ENCODE measurements at regions not wholly inside any gene's neighbourhood (a gene's known extent, or its start where the extent isn't known, plus 50 kb on each side); places are given as distances from the start of the nearest gene placed in this dataset.

DNA sequence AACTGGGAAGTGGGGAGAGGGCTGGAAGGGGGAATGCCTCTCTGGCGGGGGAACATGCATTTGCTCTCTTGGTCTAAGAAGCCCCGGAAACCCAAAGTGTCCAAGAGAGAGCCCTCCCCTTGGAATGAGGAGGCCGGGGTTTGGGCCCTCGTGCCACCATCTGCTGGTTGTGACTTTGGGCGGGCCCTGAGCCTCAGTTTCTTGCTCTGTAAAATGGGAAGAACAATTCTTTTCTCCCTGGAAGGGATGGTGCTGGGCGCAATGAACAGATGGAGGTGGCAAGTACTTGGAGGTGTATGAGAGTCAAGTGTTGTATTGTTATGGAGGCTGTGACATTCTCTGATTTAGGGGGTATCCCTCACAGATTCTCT lies 69.9 kb upstream of the TARDBP start:
- ChIA-PET POLR2A (no interaction called here), CTCF (interaction anchor here (0.5 to 1.6 kb wide), 18 partner anchors 9 to 448 kb away, joined by 3 to 11 read pairs (median 4); no protein-coding TSS in a partner anchor)
- no peak overlapping the region for H3K4me3 ChIP-seq (ENCODE audit: low read depth, low read length)
- TF ChIP-seq, protein P1, sequence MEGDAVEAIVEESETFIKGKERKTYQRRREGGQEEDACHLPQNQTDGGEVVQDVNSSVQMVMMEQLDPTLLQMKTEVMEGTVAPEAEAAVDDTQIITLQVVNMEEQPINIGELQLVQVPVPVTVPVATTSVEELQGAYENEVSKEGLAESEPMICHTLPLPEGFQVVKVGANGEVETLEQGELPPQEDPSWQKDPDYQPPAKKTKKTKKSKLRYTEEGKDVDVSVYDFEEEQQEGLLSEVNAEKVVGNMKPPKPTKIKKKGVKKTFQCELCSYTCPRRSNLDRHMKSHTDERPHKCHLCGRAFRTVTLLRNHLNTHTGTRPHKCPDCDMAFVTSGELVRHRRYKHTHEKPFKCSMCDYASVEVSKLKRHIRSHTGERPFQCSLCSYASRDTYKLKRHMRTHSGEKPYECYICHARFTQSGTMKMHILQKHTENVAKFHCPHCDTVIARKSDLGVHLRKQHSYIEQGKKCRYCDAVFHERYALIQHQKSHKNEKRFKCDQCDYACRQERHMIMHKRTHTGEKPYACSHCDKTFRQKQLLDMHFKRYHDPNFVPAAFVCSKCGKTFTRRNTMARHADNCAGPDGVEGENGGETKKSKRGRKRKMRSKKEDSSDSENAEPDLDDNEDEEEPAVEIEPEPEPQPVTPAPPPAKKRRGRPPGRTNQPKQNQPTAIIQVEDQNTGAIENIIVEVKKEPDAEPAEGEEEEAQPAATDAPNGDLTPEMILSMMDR (IDR thresholded peaks at IDR 0.05; ENCODE audit: low read depth, low read length): no peak
- H3K27ac ChIP-seq (ENCODE audit: low read depth, low read length): no peak overlapping the region
- no peak for DNase-seq (ENCODE audit: low read depth, low spot score)
- peaks cover 24% of the 10 kb centered on the region for H3K27me3 ChIP-seq (ENCODE audit: control insufficient read depth, insufficient read depth, low read length)
- no peaks in the 10 kb centered on the region; the same call in 1 of the 2 replicates for H3K9me3 ChIP-seq (ENCODE audit: control insufficient read depth, insufficient read depth, low read length)

DNA sequence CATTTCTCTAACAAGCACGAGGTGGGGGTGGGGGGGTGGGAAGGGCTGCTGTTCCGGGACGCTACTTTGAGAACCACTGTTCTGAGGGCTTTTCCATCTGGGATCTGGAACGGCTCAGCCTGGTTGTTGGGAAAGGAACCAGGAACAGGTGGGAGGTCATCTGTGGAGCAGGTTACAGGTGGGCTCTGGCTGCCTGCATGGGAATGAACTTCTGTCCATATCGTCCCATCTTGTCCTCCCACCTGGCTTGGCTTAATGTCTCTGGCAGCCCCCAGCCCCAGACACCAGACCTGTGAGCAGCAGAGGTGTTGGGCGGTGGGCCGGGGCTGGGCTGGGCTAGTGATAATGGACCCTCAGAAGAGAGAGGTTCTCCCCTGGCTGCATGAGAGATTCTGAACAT lies 69.4 kb upstream of the TARDBP start:
- ChIA-PET POLR2A (interaction anchor here (0.7 kb wide), 1 partner anchor 1840 kb away, joined by 3 read pairs; no protein-coding TSS in a partner anchor), CTCF (no interaction called here)
- Histone ChIP-seq H3K27me3 (ENCODE audit: control insufficient read depth, insufficient read depth, low read length) (peaks cover 25% of the 10 kb centered on the region), H3K9me3 (ENCODE audit: control insufficient read depth, insufficient read depth, low read length) (no peaks in the 10 kb centered on the region), H3K27ac (ENCODE audit: low read depth, low read length) (no peak overlapping the region), H3K4me3 (ENCODE audit: low read depth, low read length) (no peak overlapping the region)
- no peak for DNase-seq (ENCODE audit: low read depth, low spot score)
- TF ChIP-seq, protein P1 (IDR thresholded peaks at IDR 0.05; ENCODE audit: low read depth, low read length): no peak

DNA sequence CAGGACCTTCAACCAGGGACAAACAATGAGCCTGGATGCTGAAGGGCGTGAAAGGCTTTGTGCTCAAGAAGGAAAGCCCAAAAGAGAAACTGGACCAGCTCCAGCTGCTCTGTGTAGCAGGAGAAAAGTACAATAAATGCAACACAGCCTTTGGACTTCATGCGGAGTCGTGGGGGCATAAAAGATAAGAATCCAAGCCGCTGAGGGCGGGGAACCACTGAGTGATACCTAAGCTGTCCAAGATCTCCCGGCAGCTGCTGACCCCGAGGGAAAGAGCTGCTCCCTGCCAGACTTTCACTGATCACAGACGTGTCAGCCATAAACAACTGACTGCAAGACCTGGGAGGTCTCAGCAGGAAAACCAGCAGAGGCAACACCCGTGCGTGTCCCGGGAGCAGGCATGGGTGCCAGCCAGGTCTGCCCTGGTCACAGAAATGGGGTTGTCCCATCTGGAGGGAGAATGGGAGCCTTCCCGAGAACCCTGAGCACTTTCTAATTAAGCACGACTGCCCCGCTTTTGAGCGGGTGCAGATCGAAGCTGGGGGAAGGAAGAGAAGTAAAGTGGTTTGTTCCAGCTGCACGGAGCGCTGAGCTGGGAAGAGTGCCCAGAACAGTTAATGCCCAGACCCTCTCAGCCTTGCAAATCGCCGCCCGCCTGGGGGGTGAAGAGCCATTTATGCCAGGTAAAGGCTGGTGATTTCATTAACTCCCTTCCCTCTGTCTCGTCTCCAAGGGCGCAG lies 68.3 kb upstream of the TARDBP start:
- CTCF ChIA-PET: interaction anchor here (0.6 to 2.0 kb wide), 2 partner anchors 436 to 514 kb away, joined by 3 to 5 read pairs; no protein-coding TSS in a partner anchor
- no peak for DNase-seq (ENCODE audit: low read depth, low spot score)
- TF ChIP-seq, protein P1 (IDR thresholded peaks at IDR 0.05; ENCODE audit: low read depth, low read length): no peak
- POLR2A ChIA-PET: interaction anchor here (0.7 kb wide), 1 partner anchor 1841 kb away, joined by 3 read pairs; no protein-coding TSS in a partner anchor
- Histone ChIP-seq H3K27ac (ENCODE audit: low read depth, low read length) (no peak overlapping the region), H3K27me3 (ENCODE audit: control insufficient read depth, insufficient read depth, low read length) (peaks cover 25% of the 10 kb centered on the region), H3K4me3 (ENCODE audit: low read depth, low read length) (peak overlapping the region; percentile 52), H3K9me3 (ENCODE audit: control insufficient read depth, insufficient read depth, low read length) (no peaks in the 10 kb centered on the region; the same call in 1 of the 2 replicates)

DNA sequence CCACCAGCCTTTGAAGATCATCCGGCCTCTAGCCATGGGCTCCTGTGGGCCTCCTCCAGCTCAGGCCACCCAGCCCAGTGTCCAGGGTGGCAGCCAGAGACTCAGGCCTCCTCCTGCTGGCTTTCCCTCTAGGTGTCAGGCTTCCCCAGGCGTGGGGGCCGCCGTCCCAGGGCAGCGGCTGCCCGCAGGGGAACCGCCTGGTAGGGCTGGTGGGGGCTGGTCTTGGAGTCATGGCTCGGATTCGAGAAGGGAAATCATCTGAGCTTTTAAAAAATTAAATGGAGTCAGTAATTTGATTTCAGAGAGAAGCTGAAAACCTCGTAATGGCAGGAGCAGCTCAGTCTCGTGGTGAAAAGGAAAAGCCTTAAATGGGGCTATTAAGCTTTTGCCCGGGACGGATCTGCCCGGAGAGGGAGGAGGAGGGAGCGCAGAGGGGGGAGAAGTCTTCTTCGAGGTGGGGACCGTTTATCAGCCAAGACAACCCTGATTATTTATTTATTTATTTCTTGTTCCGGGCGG lies 66.4 kb upstream of the TARDBP start:
- CTCF ChIA-PET: interaction anchor here (1.2 to 2.0 kb wide), 2 partner anchors 15 to 438 kb away, joined by 3 to 5 read pairs; no protein-coding TSS in a partner anchor
- Histone ChIP-seq H3K4me3 (ENCODE audit: low read depth, low read length) (no peak overlapping the region), H3K9me3 (ENCODE audit: control insufficient read depth, insufficient read depth, low read length) (no peaks in the 10 kb centered on the region; the same call in 1 of the 2 replicates), H3K27ac (ENCODE audit: low read depth, low read length) (no peak overlapping the region), H3K27me3 (ENCODE audit: control insufficient read depth, insufficient read depth, low read length) (peaks cover 24% of the 10 kb centered on the region)
- POLR2A ChIA-PET: no interaction called here
- no peak for DNase-seq (ENCODE audit: low read depth, low spot score)
- TF ChIP-seq, protein P1 (IDR thresholded peaks at IDR 0.05; ENCODE audit: low read depth, low read length): no peak

DNA sequence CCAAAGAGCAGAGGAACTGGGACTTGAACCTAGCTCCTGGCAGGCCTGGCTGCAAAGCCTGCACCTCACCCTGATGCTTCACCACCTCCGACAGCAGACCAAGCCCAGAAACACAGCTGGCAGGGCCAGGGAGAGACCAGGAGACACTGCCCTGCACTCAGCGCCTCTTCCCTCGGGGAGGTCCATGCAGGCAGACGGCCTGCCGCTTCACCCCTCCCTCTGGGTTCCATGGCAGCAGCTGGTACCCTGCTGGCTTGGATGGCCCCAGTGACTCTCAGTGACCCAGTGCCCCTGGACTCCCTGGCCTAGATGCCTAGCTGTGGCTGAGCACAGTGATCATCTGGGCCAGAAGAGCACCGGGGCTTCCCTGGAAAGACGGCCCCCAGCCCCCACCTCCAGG lies 65.3 kb upstream of the TARDBP start:
- ChIA-PET POLR2A (no interaction called here), CTCF (no interaction called here)
- Histone ChIP-seq H3K9me3 (ENCODE audit: control insufficient read depth, insufficient read depth, low read length) (no peaks in the 10 kb centered on the region; the same call in 1 of the 2 replicates), H3K27ac (ENCODE audit: low read depth, low read length) (no peak overlapping the region), H3K27me3 (ENCODE audit: control insufficient read depth, insufficient read depth, low read length) (peaks cover 27% of the 10 kb centered on the region), H3K4me3 (ENCODE audit: low read depth, low read length) (no peak overlapping the region)
- DNase-seq (ENCODE audit: low read depth, low spot score): no peak
- TF ChIP-seq, protein P1 (IDR thresholded peaks at IDR 0.05; ENCODE audit: low read depth, low read length): no peak
